Activated gamma-delta T cell treated with Interleukin-2 at 50 U/mL for 16 hours (primary cell): ENCODE measurements at regions not wholly inside any gene's neighbourhood (a gene's known extent, or its start where the extent isn't known, plus 50 kb on each side); places are given as distances from the start of the nearest gene placed in this dataset.
"Not testable (repeated sequence)": the region's sequence is repeated elsewhere in the genome, so short reads cannot be mapped to it uniquely, and the experiment has no call there.

ENCODE experiments used
- DNase-seq: peaks from one replicate; pipeline ENCODE4 v3.0.0-alpha.2; 2020

- DNase-seq, result no peak
Observed at GRCh38 chr2:35931115-35931514, 424.5 kb upstream of the CRIM1 start.

GRCh38 chr2:35929551-35929950 is 426.0 kb upstream of the CRIM1 start:
- DNase-seq, result no peak

- no peak for DNase-seq
Observed at GRCh38 chr2:35920061-35920460, 435.5 kb upstream of the CRIM1 start.

- no peak for DNase-seq
Observed at GRCh38 chr2:35915261-35915660, 440.3 kb upstream of the CRIM1 start.

- DNase-seq, result no peak
Observed at GRCh38 chr2:35891936-35892335, 463.6 kb upstream of the CRIM1 start.

- DNase-seq, result no peak
Observed at GRCh38 chr2:35891528-35891927, 464.1 kb upstream of the CRIM1 start.

GRCh38 chr2:35887146-35887545 is 468.4 kb upstream of the CRIM1 start:
- no peak for DNase-seq

- no peak for DNase-seq
Observed at GRCh38 chr2:35873921-35874320, 481.7 kb upstream of the CRIM1 start.

GRCh38 chr2:35871672-35872071 is 483.9 kb upstream of the CRIM1 start:
- DNase-seq, result no peak

GRCh38 chr2:35870713-35871112 is 484.9 kb upstream of the CRIM1 start:
- no peak for DNase-seq

GRCh38 chr2:35864141-35864540 is 491.4 kb upstream of the CRIM1 start:
- no peak for DNase-seq

- no peak for DNase-seq
Observed at GRCh38 chr2:35858216-35858615, 497.4 kb upstream of the CRIM1 start.

GRCh38 chr2:35857498-35857897 is 498.1 kb upstream of the CRIM1 start:
- no peak for DNase-seq

- no peak for DNase-seq
Observed at GRCh38 chr2:35831385-35831784, 524.2 kb upstream of the CRIM1 start.

GRCh38 chr2:35830833-35831232 is 524.7 kb upstream of the CRIM1 start:
- no peak for DNase-seq

GRCh38 chr2:35827086-35827485 is 528.5 kb upstream of the CRIM1 start:
- DNase-seq, result no peak

- DNase-seq, result no peak
Observed at GRCh38 chr2:35822716-35823115, 532.9 kb upstream of the CRIM1 start.

GRCh38 chr2:35821675-35822074 is 533.9 kb upstream of the CRIM1 start:
- no peak for DNase-seq

GRCh38 chr2:35820391-35820790 is 535.2 kb upstream of the CRIM1 start:
- DNase-seq, result no peak

GRCh38 chr2:35819033-35819432 is 536.5 kb upstream of the CRIM1 start:
- no peak for DNase-seq

- DNase-seq, result not testable (repeated sequence)
Observed at GRCh38 chr2:35818359-35818758, 537.2 kb upstream of the CRIM1 start.

- not testable (repeated sequence) for DNase-seq
Observed at GRCh38 chr2:35814597-35814996, 541.0 kb upstream of the CRIM1 start.

- DNase-seq, result no peak
Observed at GRCh38 chr2:35803126-35803525, 552.5 kb upstream of the CRIM1 start.

GRCh38 chr2:35794796-35795450 is 560.7 kb upstream of the CRIM1 start:
- DNase-seq, result no peak

- DNase-seq, result no peak
Observed at GRCh38 chr2:35790292-35790691, 565.3 kb upstream of the CRIM1 start.

- DNase-seq, result no peak
Observed at GRCh38 chr2:35788543-35788942, 567.0 kb upstream of the CRIM1 start.
